Left forelimb (tissue), 1 donor: ENCODE measurements at regions not wholly inside any gene's neighbourhood (a gene's known extent, or its start where the extent isn't known, plus 50 kb on each side); places are given as distances from the start of the nearest gene placed in this dataset.
A peak's percentile ranks its signal among the peaks of the same experiment; 100 is the strongest.

Experiments used
- DNase-seq: peaks from one replicate; pipeline ENCODE4 v3.0.0-alpha.2; 2018; ENCODE audit warnings: low spot score

- DNase-seq = no peak
These were observed 70.9 kb upstream of the GSE1 start for GRCh38 chr16:85541980-85542900.

DNA sequence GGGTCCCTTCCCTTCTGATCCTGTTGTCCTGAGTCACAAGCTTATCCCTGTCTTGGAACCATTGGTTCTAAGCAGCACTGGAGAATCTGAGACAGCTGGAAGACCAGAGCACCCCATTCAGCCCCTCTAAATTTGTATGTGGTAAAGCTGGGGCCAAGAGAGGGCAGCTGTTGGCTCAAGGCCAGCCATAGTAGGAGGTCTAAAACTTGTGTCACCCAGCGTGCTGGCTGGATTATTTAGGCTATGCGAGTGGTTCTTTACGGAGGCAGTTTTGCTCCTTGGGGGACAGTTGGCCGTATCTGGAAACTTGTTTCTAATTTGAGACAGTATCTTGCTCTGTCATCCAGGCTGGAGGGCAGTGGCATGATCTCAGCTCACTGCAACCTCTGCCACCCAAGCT lies 69.6 kb upstream of the GSE1 start:
- DNase-seq = no peak

- DNase-seq = no peak
These were observed 69.1 kb upstream of the GSE1 start for GRCh38 chr16:85544016-85544415.

DNA sequence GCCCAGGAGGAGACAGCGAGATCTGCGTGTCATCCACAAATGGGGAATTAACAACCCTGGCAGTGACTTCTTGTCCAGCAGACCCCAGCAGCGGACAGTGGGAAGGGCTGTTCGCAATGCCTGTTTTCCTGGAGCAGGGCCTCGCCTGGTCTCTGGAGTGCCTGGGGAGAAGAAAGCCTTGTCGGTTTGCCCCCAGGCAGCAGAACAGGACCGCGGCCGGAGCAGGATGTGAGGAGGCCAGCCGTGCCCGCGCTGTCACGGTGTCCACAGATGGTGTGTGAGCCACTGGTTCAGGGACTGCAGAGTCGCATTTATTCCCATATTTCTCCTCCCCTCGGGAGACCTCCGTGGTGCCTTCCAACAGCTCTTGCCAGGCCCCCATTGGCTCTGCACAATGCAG lies 68.5 kb upstream of the GSE1 start:
- no peak for DNase-seq

DNA sequence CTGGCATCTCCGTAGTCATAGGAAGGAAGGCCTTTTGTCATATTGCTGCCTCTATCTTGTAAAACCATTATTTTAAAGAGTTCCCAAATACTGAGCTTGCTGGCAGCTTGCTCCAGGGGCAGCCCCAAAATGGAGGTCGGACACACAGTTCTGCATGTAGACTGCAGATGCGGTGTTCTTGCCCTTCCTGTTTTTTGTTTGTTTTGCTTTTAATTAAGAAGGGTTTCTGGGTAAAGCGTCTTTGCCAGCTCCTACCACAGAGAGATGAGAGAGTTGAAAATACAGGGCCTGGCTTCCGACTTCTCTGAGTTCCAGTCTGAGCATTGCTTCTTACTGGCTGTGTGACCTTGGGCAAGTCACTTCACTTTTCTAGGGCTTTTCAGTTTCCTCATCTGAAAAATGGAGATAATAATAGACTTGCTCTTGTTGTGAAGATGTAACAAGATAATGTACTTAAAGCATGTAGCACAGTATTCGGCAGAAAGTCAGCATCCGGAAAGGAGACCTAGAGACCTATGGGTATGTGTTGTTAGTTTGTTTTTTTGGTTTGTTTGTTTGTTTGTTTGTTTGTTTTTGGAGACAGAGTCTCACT lies 67.8 kb upstream of the GSE1 start:
- DNase-seq = no peak

DNA sequence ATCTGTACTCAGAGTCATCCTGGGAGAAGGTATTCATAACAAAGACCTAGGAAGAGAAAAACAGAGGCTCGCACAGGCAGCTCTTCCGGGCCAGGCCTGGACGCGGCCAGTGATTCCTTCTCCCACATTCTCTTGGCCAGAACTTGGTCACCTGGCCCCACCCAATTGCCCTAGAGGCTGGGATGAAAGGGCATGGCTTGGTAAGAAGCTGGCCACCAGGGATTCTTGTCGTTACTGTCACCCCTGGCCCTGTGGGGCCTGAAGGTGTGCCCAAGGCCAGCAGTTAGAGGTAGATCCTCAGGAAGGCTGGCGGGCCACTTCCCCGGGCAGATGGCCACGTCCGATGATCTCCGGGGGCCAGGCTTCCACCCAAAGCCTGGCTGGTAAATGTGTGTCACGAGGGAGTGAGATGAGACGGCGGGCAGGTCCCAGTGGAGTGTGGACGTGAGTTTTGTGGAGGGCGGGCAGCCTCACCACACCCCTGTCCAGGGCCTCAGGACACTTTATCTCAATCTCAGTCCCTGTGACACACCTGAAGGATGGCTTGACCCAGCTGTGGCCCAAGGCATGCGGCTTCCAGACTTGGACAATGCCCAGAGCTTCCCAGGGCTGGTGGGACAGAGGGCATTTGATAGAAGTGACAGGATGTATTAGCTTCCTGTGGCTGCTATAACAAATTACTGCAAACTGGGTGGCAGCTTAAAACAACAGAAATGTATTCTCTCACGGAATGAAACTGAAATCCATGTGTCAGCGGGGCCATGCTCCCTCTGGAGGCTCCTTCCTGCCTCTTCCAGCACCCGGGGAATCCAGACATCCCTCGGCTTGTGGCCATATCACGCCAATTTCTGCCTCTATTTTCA lies 66.3 kb upstream of the GSE1 start:
- DNase-seq = no peak

DNA sequence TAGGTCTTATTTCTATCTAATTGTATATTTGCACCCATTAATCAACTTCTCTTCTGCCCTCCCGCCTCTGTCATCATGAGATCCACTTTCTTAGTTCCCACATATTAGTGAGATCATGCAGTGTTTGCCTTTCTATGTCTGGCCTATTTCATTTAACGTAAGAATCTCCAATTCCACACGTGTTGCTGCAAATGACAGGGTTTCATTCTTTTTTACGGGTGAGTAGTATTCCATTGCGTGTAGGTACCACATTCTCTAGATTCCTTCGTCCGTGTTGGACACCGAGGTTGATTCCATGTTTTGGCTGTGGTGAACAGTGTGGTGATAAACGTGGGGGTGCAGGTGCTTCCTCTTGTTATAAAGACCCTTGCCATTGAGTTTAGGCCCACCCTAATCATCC lies 64.7 kb upstream of the GSE1 start:
- no peak for DNase-seq

DNA sequence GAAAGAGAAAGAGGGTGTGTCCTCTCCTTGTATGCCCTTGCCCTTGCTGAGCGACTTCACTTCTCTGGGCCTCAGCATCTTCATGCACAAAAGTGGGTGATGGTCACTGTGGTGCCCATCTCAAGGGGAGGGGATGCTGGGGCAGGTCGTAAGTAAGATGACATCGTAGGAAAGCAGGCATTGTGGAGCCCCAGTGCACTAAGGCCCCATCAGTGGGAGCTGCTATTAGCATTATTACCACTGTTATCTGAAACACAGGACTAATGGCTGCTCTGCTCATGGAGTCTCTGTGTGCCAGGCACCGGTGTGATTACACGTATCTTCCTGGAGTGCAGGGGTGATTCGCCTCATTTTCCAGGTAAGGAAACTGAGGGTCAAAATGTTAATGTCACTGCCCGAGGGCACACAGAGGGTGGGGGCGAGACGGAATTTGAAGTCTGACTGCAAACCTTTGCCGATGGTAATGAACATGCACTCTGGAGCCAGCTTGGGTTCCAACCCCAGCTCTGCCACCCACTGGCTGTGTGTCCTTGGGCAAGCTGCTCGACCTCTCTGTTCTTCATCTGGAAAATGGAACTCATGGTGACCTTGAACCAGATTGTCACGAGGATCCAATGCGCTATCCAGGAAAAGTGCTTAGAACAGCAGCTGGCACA lies 63.2 kb upstream of the GSE1 start:
- no peak for DNase-seq

GRCh38 chr16:85550422-85550864 lies 62.7 kb upstream of the GSE1 start:
- no peak for DNase-seq

- no peak for DNase-seq
These were observed 61.9 kb upstream of the GSE1 start for GRCh38 chr16:85550953-85551924.

DNA sequence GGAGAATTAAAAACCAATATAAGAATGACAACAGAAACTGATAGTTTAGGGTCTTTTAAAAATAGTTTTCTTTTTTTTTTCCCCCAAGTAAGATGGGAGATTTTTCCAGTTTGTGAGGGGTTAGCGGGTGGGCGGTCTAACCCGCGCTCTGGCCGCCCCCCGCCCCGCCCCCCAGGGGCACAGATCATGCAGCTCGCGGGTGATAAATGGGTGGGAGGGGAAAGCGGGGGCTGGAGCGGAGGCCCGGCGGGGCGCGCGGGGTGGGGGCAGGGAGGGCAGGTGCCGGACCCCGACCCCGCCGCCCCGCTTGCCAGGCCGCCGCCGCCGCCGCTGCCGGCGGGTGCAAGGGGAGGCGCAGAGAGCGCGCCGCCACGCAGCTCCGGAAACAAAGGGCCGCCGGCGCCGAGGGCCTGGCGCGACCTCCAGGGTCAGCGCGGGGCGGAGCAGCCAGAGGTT lies 60.1 kb upstream of the GSE1 start:
- no peak for DNase-seq

DNA sequence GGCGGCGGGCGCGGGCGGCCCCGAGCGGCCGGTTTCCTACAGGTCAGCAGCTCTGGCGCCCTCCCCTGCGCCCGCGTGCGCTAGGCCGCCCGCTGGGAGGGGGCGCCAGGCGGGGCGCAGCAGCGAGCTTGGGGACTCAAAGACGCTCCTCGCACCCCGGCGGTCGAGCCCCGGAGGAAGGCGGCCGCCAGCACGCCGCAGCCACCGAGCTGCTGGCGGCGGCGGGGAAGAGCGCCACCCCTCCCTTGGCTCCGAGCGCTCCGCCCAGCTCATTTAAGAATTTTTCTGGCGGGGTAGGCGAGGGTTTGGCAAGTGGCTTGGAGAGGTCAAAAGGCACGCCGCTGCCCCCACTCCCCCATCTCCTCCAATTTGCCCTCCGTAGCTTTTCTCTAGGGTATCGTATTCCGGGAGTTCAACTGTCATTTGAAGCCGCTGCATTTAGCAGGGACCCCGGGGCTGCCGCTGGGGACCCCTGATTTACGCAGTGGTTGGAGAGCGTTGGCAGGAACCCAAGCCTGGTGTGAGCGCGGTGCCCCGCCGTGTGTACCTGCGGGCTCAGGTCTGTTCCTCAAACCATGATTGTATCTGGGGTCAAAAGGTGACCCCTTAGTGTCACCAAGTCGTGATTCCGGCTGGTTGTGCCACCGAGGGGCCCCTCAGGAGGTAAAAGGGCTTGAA lies 59.5 kb upstream of the GSE1 start:
- no peak for DNase-seq

DNA sequence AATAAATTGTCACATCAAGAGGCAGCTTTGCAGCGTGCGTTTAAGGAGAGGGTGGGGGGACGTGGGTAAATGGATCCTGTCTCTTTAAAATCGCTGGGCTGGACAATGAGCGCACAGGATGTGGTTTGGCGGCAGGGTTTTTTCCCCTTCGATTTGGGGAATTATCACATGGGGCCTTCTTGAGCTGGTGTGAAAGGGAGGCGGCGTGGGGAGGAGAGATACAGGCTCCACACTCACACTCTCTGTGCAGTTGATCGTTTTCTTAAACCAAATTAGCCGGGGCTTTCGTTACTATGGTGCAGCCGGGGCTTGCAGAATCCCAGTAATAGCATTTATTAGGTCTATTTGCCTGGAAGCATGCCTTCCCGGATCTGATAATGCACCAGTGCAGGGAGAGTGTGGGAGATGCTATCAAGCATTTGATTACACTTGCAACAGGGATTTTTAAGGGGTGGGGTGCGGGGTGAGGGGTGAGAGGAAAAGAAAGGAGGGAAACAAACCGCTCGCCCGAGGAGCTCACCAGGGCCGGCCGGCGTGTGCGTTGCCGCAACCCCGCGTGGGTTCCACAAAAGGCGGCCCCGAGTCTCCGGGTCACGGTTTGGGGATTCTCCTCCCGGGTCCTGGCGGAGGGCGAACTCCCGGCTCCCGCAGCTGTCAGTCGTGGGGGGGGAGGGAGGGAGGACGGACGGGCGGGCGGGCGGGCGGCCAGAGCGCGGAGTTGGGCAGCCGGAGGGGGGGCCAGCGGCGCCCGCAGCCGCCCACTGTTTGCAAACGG lies 58.8 kb upstream of the GSE1 start:
- DNase-seq = peak; percentile 77

DNA sequence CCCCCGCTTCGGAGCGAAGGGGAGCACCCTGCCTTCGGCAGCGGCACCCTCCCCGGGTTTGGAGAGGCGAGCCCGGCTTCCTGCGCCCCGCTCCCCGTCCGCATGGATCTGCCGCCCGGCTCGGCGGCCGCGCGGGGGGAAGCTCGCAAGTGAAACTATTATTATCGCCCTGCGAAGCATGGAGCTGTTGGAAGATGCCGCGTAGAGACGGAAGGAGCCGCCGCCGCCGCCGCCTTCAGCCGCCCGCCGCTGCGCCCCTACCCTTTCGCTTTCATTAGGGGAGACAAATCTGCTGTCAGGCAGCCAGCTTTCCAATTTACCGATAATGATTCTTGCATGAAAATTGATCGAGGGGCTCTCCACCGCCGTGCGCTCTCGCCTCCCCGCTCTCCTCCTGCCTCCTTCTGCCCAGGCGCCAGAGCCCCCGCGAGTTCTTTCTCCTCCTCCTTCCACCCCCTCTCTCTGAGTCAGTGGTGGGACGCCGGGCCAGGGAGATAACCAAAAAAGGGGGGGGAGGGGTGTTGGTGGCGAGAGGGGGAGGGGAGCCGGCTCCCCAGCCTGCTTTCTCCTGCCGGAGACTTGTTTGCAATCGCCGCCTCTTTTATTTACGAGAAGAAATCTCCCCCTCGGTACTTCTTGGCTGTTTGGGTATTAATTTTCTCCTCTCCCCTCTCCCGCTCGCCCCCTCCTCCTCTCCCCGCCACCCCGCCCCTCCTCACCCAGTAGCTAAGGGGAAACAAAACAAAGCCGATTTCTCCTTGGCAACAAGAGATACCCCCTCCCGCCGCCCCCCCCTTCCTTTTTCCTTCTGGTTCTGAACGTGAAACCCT lies 58.0 kb upstream of the GSE1 start:
- DNase-seq = peak; percentile 77

- no peak for DNase-seq
These were observed 57.2 kb upstream of the GSE1 start for GRCh38 chr16:85555719-85556455.

DNA sequence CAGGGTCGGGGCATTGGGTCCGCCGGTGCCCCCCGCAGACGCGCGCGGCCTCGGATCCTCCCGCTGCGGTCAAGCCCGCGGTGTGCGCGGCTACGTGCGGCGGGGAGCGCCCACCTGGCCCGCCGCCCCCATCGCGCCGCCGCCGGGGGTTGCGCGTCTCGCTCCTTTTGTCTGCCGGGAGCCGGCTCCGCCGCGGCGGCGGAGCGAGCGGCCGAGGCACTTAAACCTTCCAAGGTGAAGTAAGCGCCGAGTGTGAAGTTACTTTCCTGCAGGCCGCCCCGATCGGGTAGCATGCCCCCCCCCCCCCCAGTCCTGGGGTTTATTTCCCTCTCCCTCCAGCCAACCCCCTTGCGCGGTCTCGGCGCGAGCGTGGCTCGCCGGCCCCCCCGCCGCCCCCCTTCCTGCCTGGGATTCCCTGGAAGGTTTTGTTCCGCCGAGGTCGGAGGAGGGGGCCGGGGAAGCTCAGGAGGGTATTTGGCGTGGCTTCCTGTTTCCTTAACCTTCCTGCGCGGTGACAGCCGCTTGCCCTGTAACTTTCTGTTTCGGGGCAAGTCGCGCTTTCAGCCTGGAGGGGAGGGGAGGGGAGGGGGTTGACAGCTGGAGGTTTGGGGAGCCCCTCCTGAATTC lies 56.6 kb upstream of the GSE1 start:
- DNase-seq = no peak
